Glomerular visceral epithelial cell (primary cell): ENCODE measurements at regions not wholly inside any gene's neighbourhood (a gene's known extent, or its start where the extent isn't known, plus 50 kb on each side); places are given as distances from the start of the nearest gene placed in this dataset.
"Not testable (repeated sequence)": the region's sequence is repeated elsewhere in the genome, so short reads cannot be mapped to it uniquely, and the experiment has no call there.

ENCODE experiments used
- DNase-seq: peaks from one replicate; pipeline ENCODE4 v3.0.0-alpha.2; 2016; ENCODE audit errors: extremely low spot score

GRCh38 chr14:23694949-23695663 is 58.9 kb downstream of the DHRS2 start:
- DNase-seq: no peak

DNA sequence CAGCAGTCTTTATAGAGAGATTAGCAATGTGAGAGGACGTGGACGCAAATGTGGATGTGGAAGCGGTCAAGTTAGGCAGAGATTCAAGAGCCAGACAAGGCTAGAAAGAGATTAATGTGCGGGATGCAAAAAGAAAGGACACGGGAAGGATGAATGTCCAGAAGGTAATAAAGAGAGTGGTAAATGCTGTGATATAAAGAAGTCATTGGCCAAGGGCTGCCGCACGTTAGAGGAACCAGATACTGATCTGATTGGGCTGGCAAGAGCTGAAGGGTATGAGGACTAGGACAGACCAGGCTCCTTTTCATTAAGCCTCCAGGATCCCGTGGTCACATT is 59.5 kb downstream of the DHRS2 start:
- DNase-seq: no peak

GRCh38 chr14:23696701-23697239 is 60.6 kb downstream of the DHRS2 start:
- no peak for DNase-seq

DNA sequence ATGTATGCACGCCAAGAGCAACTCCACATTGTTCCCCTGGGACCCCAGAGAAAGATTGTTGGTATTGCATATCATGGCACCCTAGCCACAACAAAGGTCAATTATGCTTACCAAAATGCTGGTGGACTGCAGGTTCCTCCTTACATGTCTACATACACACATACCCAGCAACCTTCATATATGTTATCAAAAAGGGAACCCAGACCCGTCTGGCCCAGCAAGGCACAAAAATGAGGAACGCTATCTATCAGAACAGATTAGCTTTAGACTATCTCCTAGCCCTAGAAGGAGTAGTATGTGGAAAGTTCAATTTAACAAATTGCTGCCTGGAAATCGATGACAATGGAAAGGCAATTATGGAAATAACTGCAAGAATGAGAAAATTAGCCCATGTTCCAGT is 61.5 kb downstream of the DHRS2 start:
- DNase-seq: no peak

DNA sequence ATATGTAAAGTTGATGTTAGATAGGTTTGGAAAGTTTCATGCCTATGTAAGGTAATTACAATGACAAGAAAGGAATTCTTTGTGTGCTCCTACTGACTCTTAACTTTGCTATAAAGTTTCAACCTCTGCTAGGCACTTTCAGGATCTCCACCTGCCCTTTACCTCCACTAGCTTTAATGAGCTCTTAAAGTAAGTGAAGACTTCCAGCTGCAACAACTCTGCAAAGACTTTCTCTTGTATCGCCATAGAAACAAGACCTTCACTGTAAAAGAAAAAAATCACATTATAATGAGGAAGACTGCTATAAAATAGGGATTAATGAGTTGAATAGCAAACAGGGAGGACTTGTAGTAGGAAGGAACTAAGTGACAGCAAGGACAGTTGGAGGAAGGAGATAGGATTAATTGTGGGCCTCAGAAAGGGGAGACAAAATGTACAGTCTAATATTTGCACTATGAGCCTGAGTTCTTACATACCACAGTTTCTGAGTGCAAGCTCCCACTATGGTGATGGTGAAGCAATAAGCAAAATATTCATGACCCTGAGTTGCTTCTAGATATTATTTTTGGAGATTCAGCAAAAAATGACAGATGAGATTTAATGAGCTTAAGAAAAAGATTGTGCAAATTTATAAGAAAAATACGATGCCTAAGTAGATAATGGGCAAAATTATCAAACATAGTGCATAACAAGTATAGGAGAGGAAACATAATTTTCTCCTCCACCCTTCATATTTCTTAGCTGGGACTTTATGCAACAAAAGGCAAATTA is 66.7 kb downstream of the DHRS2 start:
- DNase-seq: no peak

GRCh38 chr14:23704890-23705289 is 68.7 kb downstream of the DHRS2 start:
- no peak for DNase-seq

DNA sequence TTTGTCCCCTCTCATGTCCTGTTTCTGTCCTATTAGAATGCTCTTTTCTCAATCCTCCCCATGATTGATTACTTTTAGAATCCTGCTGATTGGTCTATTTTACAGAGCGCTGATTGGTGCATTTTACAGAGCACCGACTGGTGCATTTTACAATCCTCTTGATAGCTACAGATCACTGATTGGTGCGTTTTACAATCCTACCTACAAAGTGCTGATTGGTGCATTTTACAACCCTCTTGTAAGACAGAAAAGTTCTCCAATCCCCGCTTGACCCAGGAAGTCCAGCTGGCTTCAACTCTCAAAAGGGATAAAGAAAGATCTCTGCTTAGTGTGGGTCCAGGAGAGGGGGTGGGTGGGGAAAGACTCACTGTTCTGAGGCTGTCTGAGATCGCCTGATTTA is 71.3 kb downstream of the DHRS2 start:
- DNase-seq: no peak

GRCh38 chr14:23708343-23708742 is 72.2 kb downstream of the DHRS2 start:
- DNase-seq: no peak

DNA sequence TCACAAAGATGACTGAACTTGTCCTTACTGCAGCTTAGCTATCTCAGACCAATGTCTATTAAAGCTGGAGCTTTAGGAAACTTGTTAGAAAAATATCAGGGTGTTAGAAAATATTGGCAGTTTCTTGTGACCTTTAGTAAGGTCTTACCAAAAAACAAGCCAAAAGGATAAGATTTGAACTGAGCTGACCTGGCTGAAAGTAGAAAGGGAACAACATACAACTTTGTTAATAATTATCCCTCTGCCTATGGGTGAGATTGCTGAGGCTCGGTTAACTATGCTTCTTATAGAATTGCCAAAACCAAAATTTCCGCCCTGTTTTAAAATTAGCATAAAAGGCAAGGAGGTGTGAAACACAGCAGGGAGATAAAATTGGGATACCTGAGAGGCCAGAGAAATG is 73.8 kb downstream of the DHRS2 start:
- no peak for DNase-seq

DNA sequence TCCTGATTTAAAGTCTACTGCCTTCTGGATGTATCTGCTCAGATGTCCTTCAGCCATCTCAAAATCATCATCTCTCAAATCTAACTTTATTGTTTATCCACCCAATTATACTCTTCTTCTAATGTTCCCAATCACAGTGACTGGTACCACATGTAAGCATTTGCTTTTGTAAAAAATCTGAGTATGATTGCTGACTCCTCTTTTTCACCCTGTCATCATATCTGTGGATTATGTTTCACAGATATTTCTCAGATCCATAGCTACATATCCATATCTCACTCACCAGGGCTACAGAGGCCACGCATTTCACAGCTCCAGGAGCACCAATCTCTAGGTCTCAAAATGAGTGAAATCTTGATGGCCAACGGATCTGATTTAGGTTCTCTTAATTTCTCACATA is 76.1 kb downstream of the DHRS2 start:
- no peak for DNase-seq

DNA sequence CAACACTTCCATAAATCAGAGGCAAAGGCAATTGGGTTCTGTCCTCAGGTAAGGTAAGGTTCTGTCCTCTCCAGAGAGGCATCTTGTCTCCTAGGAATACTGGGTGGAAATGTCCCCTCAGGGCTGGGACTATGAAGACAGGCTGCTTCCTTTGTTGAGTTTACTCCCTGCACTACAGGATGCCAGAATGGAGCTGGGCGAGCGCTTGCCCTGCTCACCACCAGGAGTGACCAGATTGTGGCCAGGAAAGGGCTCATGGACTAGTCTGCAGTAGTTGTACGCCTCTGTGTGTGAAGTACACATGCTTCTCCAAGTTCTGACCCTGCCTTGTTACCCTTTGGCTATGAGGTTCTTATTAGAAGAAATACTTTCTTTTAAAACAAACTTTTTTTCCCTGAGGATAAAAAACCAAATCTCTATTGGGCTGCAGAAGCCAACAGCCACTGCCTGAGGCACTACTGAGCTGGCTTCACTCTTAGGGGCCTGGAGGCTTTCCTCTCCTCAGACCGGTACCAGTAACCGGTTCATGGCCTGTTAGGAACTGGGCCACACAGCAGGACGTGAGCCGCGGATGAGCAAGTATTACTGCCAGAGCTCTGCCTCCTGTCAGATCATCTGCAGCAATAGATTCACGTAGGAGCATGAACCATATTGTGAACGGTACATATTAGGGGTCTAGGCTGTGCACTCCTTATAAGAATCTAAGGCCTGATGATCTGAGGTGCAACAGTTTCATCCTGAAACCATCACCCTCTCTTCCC is 83.2 kb downstream of the DHRS2 start:
- no peak for DNase-seq

DNA sequence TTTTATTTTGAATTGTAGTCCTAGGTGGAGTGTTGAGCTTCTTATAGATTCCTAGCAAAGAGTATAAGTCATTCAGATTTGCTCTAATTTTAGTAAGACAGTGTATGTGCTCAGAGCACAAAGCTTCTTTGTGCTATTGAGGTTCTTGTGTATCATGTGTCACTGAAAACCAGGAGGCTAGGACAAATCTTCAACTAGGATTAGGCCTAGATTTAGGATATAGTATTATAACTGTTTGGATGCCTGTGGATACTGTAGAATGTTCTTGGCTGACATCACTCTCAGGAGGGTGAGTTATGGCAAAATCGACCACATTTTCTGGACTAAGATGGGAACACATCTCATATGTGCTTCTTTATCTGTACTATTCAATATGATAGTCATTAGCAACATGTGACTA is 86.5 kb downstream of the DHRS2 start:
- DNase-seq: no peak

DNA sequence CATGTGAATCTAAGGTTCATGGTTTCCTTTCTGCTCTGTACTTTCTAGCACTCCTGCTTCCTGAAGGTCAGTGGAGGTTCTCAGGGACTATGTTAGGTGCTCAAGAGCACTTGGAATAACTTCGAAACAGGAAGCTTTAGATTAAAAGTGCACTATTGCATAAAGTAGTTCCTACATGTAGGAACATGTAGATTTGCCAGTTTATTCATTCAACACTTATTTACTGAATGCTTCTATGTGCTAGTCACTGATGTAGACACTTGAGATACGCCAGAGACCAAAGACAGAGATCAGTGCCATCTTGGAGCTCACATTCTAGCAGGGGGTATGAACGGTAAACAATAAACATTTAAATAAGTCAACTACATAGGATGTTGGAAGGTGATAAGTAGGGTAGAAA is 87.7 kb downstream of the DHRS2 start:
- DNase-seq: no peak

GRCh38 chr14:23725528-23725927 is 89.4 kb downstream of the DHRS2 start:
- no peak for DNase-seq

DNA sequence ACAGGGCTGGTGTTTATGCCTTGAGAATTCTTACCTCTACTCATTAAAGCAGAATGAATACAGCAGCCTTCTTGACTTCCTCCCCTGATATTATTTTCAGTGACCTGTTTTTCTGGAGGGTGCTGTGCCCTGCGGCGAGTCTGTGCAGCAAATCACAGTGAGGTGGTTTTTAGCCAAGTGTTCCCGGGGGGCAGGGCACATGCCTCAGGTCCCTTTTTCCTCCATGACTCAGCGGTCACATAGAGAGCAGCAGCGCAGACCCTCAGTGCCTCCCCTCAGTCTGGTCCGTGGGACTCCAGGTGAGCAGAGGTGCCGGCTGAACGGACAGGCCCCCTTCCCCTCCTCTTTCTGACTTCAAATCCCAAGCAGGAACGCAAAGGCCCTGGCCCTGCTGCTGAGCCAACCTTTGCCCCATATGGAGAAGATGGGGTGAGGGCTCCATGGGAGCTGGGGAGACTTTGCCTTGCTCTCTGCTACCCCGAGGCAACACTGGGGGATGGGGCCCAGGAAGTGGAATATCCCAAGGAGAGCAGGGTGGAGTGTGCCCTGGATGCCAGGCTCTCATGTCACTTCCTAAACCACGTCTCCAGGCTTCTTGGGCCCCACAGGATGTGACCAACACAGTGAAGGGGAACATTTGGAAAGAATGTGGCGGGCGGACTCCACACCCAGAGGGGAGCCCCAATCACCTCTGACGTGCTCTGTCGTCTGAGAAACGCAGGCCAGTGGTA is 90.0 kb downstream of the DHRS2 start:
- DNase-seq: no peak

DNA sequence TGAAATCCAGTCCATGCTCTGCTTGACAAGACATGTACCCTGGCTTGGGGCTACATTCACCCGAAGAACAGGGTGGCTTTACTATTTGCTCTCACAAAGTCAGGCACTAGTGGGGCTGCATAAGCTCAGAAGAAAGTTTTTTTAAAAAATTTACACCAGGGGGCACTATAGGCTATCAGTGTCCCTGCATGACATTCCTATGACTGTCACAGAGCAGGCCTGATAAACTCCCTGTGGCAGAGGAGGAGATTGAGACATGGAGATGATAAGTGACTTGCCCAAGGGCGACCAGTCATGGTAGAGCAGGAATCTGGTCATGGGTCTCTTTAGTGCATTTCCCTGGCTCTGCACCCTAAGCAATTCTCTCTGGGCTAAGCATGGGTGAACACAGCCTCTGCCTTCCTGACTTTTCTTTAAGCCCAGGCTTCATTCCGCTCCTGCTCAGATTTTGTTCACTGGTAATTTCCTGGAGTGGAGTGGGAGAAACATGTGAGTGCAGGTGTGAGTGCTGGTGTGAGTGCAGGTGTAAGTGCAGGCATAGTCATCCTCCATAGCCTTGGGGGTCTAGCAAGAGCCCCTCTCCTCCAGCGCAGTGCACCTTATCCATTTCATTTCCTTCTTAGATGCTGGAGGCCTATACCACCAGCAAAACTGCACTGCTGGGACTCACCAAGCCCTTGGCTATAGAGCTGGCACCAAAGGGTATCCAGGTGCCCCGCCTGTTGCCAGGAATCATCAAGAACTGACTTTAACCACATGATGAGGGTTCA is 91.6 kb downstream of the DHRS2 start:
- DNase-seq: peak; percentile 56

- DNase-seq: no peak
Measured at GRCh38 chr14:23728791-23729190, 92.6 kb downstream of the DHRS2 start.

DNA sequence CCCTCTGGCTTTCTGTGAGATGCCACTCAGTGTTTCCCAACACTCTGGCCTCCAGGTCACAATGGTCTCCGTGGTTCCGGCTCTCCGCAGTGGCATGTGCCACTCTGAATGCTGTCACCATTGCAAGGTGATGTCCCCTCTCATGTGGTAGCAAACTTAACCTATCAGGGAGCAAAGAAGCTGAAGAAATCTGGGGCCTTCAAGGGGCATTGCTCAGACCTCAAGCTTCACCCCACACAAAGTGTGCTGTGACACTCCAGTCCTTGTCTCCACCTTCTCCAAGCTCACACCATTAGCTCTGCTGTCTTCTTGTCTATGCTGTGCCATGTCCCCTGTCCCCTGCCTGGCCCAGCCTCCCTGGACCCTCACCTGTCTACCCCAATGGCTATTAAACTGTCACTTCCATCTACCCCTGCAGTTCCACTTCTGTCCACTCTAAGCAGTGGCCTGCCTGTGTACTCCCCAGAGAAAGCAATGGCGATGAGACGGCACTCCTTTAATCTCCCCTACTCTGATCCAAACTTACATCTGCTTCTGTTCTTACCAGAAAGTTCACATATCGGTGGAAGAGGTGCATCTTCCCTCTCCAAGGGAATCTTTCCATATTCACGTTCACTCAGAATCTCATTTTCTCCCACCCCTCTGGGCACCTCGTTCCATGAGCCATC is 93.7 kb downstream of the DHRS2 start:
- DNase-seq: no peak

DNA sequence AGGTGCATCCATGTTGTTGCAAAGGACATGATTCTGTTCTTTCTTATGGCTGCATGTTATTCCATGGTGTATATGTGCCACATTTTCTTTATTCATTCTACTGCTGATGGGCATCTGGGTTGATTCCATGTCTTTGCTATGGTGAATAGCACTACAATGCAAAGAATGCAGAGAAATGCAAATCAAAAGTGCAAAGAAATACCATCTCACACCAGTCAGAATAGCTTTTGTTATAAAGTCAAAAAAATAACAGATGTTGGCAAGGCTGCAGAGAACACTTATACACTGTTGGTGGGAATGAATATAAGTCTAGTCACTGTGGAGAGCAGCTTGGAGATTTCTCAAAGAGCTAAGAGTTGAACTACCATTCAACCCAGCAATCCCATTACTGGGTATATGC is 99.2 kb downstream of the DHRS2 start:
- DNase-seq: no peak

DNA sequence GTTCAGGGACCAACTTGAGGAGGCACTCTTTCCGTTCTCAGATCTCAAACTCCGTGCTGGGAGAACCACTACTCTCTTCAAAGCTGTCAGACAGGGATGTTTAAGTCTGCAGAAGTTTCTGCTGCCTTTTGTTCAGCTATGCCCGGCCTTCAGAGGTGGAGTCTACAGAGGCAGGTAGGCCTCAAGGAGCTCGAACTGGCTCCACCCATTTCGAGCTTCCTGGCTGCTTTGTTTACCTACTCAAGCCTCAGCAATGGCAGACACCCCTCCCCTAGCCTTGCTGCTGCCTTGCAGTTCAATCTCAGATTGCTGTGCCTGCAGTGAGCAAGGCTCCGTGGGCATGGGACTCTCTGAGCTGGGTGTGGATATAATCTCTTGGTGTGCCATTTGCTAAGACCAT is 108.2 kb downstream of the DHRS2 start:
- not testable (repeated sequence) for DNase-seq

- no peak for DNase-seq
Measured at GRCh38 chr14:23750357-23750756, 114.2 kb downstream of the DHRS2 start.
